GM12865 (cell line): ENCODE measurements at regions not wholly inside any gene's neighbourhood (a gene's known extent, or its start where the extent isn't known, plus 50 kb on each side); places are given as distances from the start of the nearest gene placed in this dataset.
"Not testable (repeated sequence)": the region's sequence is repeated elsewhere in the genome, so short reads cannot be mapped to it uniquely, and the experiment has no call there.

Experiments used
- DNase-seq: peaks from one replicate; pipeline ENCODE4 v3.0.0; 2010; ENCODE audit warnings: low read depth
- H3K4me3 ChIP-seq: 2 replicates; pipeline ENCODE4 v1.5.1; 2011; ENCODE audit warnings: mild to moderate bottlenecking, low read depth, low read length, control low read depth
- TF ChIP-seq, protein P1 (sequence below): IDR thresholded peaks from 2 replicates; pipeline ENCODE4 v1.5.1; 2011; ENCODE audit warnings: low read length, control low read depth, low read depth, inconsistent platforms; ENCODE audit not compliant: insufficient read depth; ENCODE audit errors: missing control alignments

DNA sequence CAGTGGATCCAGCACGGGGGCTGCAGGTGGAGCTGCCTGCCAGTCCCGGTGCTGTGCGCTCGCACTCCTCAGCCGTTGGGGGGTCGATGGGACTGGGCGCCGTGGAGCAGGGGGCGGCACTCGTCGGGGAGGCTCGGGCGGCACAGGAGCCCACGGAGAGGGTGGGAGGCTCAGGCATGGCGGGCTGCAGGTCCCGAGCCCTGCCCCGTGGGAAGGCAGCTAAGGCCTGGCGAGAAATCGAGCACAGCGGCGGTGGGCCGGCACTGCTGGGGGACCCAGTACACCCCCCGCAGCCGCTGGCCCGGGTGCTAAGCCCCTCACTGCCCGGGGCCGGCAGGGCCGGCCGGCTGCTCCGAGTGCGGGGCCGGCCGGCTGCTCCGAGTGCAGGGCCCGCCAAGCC is 52.3 kb upstream of the MARK1 start:
- DNase-seq, H3K4me3 ChIP-seq: not testable (repeated sequence)

DNA sequence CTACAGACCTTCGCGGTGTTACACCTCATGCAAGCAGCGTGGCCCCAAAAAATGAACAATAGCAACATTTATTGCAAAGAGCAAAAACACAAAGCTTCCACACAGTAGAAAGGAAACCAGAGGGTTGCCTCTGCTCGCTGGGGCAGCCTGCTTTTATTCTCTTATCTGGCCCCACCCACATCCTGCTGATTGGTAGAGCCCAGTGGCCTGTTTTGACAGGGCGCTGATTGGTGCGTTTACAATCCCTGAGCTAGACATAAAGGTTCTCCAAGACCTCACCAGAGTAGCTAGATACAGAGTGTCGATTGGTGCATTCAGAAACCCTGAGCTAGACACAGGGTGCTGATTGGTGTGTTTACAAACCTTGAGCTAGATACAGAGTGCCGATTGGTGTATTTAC is 52.8 kb upstream of the MARK1 start:
- DNase-seq, result not testable (repeated sequence)

DNA sequence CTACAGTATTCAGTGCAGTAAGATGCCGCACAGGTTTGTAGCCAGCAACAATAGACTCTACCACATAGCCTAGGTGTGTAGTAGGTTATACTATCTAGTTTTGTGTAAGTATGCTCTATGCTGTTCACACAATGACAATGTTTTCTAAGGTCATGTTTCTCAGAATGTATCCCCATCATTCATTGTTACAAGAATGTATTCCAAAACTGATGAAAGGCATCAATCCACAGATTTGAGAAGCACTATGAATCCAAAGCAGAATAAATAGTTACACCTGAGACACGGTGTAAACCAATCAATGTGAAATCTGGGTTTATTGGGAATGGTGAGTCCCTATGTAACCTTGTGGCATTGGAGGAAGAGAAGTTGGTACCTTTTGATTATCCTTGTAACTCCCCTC is 54.5 kb upstream of the MARK1 start:
- TF ChIP-seq, protein P1, sequence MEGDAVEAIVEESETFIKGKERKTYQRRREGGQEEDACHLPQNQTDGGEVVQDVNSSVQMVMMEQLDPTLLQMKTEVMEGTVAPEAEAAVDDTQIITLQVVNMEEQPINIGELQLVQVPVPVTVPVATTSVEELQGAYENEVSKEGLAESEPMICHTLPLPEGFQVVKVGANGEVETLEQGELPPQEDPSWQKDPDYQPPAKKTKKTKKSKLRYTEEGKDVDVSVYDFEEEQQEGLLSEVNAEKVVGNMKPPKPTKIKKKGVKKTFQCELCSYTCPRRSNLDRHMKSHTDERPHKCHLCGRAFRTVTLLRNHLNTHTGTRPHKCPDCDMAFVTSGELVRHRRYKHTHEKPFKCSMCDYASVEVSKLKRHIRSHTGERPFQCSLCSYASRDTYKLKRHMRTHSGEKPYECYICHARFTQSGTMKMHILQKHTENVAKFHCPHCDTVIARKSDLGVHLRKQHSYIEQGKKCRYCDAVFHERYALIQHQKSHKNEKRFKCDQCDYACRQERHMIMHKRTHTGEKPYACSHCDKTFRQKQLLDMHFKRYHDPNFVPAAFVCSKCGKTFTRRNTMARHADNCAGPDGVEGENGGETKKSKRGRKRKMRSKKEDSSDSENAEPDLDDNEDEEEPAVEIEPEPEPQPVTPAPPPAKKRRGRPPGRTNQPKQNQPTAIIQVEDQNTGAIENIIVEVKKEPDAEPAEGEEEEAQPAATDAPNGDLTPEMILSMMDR, result no peak
- no peak for DNase-seq
- H3K4me3 ChIP-seq, result no peak overlapping the region

More for the DNA sequence above, 52.8 kb upstream of the MARK1 start:
- not testable (repeated sequence) for H3K4me3 ChIP-seq

DNA sequence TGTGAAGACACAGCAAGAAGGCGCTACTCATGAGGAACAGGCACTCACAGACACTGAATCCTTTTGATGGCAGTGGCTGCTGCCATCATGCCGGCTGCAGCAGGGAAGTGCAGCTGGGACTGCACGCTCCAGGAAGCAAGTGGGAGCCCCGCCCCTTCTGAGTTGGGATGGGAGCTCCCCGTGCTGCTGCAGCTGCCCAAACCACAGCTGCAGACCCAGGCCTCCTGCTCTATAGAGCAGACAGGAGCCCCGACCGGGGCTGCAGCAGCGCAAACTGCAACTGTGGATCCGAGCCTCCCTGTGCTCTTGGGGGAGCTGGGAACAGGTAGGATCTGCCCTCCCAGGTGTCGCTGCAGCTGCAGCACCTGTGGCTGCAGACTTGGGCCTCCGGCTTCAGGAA is 65.2 kb upstream of the MARK1 start:
- TF ChIP-seq, protein P1, result no peak
- no peak for DNase-seq
- H3K4me3 ChIP-seq, result no peak overlapping the region

DNA sequence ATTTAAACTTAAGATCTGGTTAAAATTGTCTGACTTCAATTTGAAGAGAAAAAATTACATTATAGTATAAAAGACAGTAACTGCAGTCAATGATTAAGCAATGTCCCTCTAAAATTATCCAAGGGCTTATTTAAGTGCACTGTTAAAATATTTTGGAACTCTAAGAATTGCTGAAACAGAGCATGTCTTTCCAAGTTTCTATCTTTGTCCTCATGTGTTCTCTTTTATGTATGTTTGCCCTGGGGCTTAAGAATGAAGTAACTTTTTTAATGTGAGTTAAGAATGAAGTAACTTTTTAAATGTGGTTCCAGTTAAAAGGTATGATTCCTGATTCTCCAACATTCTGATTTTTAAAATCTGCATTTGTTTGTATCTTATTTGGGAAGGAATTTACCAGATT is 69.0 kb upstream of the MARK1 start:
- TF ChIP-seq, protein P1, result no peak
- no peak for DNase-seq
- no peak overlapping the region for H3K4me3 ChIP-seq

DNA sequence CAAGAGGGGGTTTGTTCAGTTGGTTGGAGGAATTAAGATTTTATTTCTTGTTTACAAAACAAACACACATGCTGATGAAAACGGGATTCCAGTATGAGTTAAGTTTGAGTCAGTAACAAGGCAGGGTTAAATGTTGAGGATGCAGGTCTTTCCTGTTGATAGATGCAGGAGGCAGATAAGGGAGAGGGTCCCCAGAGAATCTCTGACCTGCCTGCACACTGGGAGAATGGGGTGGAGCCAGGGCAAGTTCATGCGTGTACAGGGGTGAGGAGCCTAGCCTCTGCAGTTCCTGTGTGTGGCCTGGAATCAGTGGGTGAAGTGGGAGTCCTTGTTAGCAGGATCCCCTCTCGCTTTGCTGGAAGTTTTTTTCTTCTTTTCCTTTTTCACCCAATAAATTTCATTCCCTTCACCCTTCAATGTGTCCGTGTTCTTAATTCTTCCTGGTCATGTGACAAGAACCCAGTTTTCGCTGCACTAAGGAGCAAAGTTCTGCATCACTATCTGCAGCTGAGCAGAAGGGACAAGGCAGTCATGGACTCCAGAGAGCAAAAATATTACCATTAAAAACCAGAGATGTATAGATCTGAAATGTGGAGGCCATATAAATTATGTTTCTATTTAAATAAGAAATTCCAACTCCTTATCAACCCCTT is 69.9 kb upstream of the MARK1 start:
- H3K4me3 ChIP-seq, result no peak overlapping the region
- TF ChIP-seq, protein P1, result no peak
- no peak for DNase-seq

DNA sequence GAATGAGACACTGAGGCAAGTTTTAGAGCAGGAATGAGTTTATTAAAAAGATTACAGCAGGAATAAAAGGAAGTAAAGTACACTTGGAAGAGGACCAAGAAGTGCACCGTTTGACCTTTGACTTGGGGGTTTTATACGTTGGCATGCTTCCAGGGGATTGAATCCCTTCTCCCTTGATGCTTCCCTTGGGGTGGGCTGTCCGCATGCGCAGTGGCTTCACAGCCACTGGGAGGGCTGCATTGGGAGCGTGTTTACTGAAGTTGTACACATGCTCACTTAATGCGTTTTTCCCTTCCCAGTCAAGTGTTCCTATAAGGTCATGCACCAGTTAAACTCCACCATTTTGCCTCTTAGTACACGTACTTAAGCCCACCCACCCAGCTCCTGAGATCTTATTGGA is 72.4 kb upstream of the MARK1 start:
- H3K4me3 ChIP-seq, result no peak overlapping the region
- TF ChIP-seq, protein P1, result no peak
- no peak for DNase-seq

DNA sequence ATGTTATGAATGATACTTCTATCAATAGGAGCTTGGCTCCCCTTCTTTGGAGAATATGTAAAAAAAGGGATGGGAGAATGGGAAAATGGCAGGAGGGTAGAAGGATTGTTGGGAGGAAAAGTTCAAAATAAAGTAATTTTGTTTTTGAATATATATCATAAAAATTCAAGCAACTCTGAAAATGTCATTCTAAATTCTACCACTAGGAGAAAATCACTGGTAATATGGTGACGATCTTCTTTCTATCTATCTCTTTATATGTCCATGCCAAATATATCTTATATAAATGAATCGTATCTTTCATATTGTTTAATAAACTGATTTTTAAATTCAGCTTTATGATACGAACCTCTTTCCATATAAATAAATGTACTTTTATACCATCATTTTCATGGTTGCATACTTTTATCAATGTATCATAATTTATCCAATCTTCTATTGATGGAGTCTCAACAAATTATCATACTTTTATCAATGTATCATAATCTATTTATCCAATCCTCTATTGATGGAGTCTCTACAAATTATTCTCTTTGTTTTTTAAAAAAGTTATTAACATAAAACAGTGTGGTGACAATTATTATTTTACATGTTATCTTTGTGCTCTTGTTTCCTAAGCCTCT is 73.7 kb upstream of the MARK1 start:
- no peak overlapping the region for H3K4me3 ChIP-seq
- no peak for DNase-seq
- TF ChIP-seq, protein P1, result peak; percentile 12
